GM13976 (cell line): ENCODE measurements at regions not wholly inside any gene's neighbourhood (a gene's known extent, or its start where the extent isn't known, plus 50 kb on each side); places are given as distances from the start of the nearest gene placed in this dataset.

ENCODE experiments used
- DNase-seq: peaks from one replicate; pipeline ENCODE4 v3.0.0; 2012; ENCODE audit warnings: low spot score
- in situ Hi-C: fragments of 300-500 bp; cut with MboI; formaldehyde crosslinking; loops from one replicate; pipeline ENCODE4 v1.12.0; 2022; ENCODE audit warnings: low sequenced_read_pairs, mixed read lengths, inconsistent platforms; ENCODE audit not compliant: unreplicated experiment
- TF ChIP-seq, protein P1 (sequence below): IDR thresholded peaks from 2 replicates; pipeline ENCODE4 v1.5.1; 2012; ENCODE audit warnings: borderline replicate concordance, mild to moderate bottlenecking; ENCODE audit not compliant: insufficient read depth; ENCODE audit errors: extremely low read depth, missing control alignments, control extremely low read depth

DNA sequence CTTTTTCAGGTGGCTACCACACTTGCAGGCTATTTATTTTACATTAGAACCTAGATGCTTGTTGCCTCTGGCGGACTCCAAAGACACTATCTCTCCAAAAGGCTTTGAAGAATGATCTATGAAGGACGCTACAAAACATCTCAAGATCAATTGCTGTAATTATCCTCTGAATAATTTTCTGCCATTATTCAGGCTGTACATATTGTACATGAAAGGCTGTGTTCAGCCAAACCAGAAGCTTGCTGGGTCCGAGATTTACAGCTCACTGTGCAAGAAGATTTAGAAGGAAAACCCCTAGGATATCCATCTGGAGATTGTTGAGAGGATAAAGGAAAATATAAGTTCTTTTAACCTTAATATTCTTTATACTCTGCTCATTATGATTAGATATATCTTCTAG is 523.6 kb upstream of the PLXNA2 start:
- TF ChIP-seq, protein P1, sequence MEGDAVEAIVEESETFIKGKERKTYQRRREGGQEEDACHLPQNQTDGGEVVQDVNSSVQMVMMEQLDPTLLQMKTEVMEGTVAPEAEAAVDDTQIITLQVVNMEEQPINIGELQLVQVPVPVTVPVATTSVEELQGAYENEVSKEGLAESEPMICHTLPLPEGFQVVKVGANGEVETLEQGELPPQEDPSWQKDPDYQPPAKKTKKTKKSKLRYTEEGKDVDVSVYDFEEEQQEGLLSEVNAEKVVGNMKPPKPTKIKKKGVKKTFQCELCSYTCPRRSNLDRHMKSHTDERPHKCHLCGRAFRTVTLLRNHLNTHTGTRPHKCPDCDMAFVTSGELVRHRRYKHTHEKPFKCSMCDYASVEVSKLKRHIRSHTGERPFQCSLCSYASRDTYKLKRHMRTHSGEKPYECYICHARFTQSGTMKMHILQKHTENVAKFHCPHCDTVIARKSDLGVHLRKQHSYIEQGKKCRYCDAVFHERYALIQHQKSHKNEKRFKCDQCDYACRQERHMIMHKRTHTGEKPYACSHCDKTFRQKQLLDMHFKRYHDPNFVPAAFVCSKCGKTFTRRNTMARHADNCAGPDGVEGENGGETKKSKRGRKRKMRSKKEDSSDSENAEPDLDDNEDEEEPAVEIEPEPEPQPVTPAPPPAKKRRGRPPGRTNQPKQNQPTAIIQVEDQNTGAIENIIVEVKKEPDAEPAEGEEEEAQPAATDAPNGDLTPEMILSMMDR = no peak
- in situ Hi-C loops = no loop called here
- DNase-seq = no peak

DNA sequence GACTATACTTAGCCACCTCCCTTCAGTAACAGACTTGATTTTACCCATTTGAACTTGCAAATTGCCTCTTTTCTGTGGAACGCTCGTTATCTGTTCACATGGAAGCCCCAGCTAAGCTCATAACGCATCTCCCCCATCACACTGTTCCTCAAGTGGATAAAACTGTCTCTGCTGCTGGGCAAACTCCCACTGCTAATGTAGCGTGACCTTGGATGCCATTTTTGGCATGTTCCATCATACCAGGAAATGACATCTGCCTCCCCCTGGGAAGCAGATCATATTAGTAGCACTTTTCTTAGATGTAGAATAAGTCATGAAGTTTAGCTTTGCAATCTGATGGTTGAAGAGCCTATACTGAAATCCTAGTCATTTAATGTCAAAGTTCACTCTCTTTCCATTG is 528.7 kb upstream of the PLXNA2 start:
- TF ChIP-seq, protein P1 = no peak
- no peak for DNase-seq
- in situ Hi-C loops = no loop called here

GRCh38 chr1:208775841-208776240 is 531.7 kb upstream of the PLXNA2 start:
- in situ Hi-C loops = no loop called here
- TF ChIP-seq, protein P1 = no peak
- DNase-seq = no peak

- in situ Hi-C loops = no loop called here
- TF ChIP-seq, protein P1 = no peak
- no peak for DNase-seq
Observed at GRCh38 chr1:208778417-208778816, 534.2 kb upstream of the PLXNA2 start.

DNA sequence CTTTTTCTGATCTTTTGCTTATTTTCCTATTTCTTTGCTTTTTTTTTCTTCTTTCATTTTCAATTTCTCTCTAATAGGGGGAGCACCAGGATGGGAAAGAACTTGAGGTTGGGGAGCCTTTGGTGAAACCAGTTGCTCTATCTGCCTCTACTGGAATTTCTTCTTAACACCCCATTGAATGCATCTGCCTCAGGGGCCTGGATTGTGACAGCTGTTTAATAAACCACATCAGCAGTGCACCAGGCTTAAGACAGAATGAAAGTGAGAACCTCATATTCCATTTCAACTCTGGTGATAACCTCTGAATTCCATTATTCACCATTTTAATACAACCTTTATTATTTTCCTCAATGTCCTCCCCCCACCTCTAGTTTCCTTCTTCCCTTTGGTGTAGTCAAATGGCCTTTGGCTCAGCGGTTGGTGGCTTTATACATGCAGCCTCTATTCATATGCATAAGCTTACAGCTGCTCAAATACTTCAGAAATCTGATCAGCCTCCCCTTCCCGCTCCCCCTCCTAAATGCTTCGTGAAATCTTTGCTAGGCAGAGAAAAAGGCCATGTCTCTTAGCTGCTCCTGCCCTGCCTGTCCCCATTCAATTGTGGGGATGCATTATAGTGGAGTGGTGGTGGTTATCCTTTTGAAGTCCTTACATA is 537.3 kb upstream of the PLXNA2 start:
- no peak for DNase-seq
- TF ChIP-seq, protein P1 = no peak
- in situ Hi-C loops = no loop called here

DNA sequence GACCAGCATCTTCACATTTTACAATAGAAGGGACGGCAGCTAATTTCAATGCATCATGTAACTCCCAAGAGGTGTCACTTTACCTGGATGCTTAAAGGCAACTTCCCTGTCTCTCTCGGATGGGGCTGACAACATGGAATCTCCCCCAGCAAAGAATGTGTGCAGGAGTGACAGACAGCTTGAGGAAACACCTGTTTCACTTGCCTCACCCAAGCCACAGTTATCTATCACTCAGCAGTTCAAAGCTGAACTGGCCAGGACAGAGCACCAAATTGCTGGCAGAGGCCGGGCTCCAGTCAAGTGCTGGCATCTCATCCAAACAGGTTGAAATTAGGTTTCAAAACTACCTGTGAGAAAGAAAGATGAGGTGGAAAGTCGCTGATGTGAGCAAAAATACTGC is 538.0 kb upstream of the PLXNA2 start:
- TF ChIP-seq, protein P1 = no peak
- DNase-seq = no peak
- in situ Hi-C loops = no loop called here
